IMR-90 (cell line): ENCODE measurements at regions not wholly inside any gene's neighbourhood (a gene's known extent, or its start where the extent isn't known, plus 50 kb on each side); places are given as distances from the start of the nearest gene placed in this dataset.

Experiments
- ATAC-seq: fragments of 200-7000 bp; cut with Tn5 transposase; 2 replicates; pipeline ENCODE4 v1.9.1; 2020; ENCODE audit warnings: low read depth, mild to moderate bottlenecking, moderate library complexity
- BruUV-seq: library from RNA; stranded (reverse); fragments of 400-500 nt; replicated peaks from 2 replicates; lab custom pipeline; 2021; lab: Mats Ljungman, UMichigan
- CTCF ChIA-PET: fragments of 300-600 bp; formaldehyde crosslinking; extraction: SDS; loops from one replicate; lab custom pipeline; 2021; ENCODE audit warnings: antibody characterized with exemption; lab: Yijun Ruan, JAX
- POLR2A ChIA-PET: fragments of 300-600 bp; sonication (Branson Sonifier 250); formaldehyde crosslinking; loops from one replicate; lab custom pipeline; 2022; ENCODE audit warnings: antibody characterized with exemption; ENCODE audit not compliant: unreplicated experiment; lab: Charles Lee
- DNase-seq: peaks from one replicate; pipeline ENCODE4 v3.0.0; 2013
- H2AFZ ChIP-seq: replicated peaks from 2 replicates; pipeline ENCODE3; 2013; ENCODE audit warnings: low read length, mild to moderate bottlenecking; ENCODE audit not compliant: poor library complexity
- H2AK5ac ChIP-seq: 2 replicates; pipeline ENCODE4 v1.6.1; 2013; ENCODE audit warnings: low read depth, low read length, inconsistent platforms
- H2AK9ac ChIP-seq: replicated peaks from 2 replicates; pipeline ENCODE3; 2013; ENCODE audit warnings: mild to moderate bottlenecking, low read depth, low read length, moderate library complexity; ENCODE audit not compliant: poor library complexity
- H2BK120ac ChIP-seq: 2 replicates; pipeline ENCODE4 v1.6.1; 2013; ENCODE audit warnings: low read depth, low read length, inconsistent platforms
- H2BK15ac ChIP-seq: 3 replicates; pipeline ENCODE4 v1.6.1; 2013; ENCODE audit warnings: low read depth, low read length, inconsistent platforms
- H2BK20ac ChIP-seq: 2 replicates; pipeline ENCODE4 v1.6.1; 2013; ENCODE audit warnings: low read depth, mild to moderate bottlenecking, inconsistent platforms, low read length, moderate library complexity
- H2BK5ac ChIP-seq: 2 replicates; pipeline ENCODE4 v1.6.1; 2013; ENCODE audit warnings: mild to moderate bottlenecking, low read depth, low read length, inconsistent platforms; ENCODE audit not compliant: poor library complexity, severe bottlenecking
- H3K14ac ChIP-seq: replicated peaks from 2 replicates; pipeline ENCODE4 v1.6.1; 2013; ENCODE audit warnings: low read depth, low read length, inconsistent platforms
- H3K18ac ChIP-seq: 2 replicates; pipeline ENCODE4 v1.6.1; 2013; ENCODE audit warnings: low read depth, low read length, control low read depth
- H3K23ac ChIP-seq: 2 replicates; pipeline ENCODE4 v1.6.1; 2013; ENCODE audit warnings: low read depth, low read length, inconsistent platforms
- H3K27ac ChIP-seq: 2 replicates; pipeline ENCODE4 v1.5.1; 2013; ENCODE audit warnings: mild to moderate bottlenecking, control low read depth, low read length; ENCODE audit not compliant: insufficient read depth
- H3K27me3 ChIP-seq: 2 replicates; pipeline ENCODE4 v1.6.1; 2013; ENCODE audit warnings: low read length; ENCODE audit not compliant: control insufficient read depth, insufficient read depth
- H3K36me3 ChIP-seq: 2 replicates; pipeline ENCODE4 v1.6.1; 2013; ENCODE audit warnings: low read length, mixed read lengths; ENCODE audit not compliant: control insufficient read depth, insufficient read depth
- H3K4ac ChIP-seq: 2 replicates; pipeline ENCODE4 v1.6.1; 2013; ENCODE audit warnings: low read depth, low read length, inconsistent platforms
- H3K4me1 ChIP-seq: 2 replicates; pipeline ENCODE4 v1.6.1; 2013; ENCODE audit warnings: low read length, mixed read lengths; ENCODE audit not compliant: control insufficient read depth, insufficient read depth
- H3K4me2 ChIP-seq: 2 replicates; pipeline ENCODE4 v1.6.1; 2013; ENCODE audit warnings: low read depth, mild to moderate bottlenecking, control low read depth, low read length, moderate library complexity
- H3K4me3 ChIP-seq: 2 replicates; pipeline ENCODE4 v1.5.1; 2013; ENCODE audit warnings: low read depth, mild to moderate bottlenecking, control low read depth, low read length, moderate library complexity; ENCODE audit not compliant: insufficient read depth
- H3K56ac ChIP-seq: 2 replicates; pipeline ENCODE4 v1.6.1; 2013; ENCODE audit warnings: low read length, inconsistent platforms; ENCODE audit not compliant: insufficient read depth; ENCODE audit errors: extremely low read depth
- H3K79me1 ChIP-seq, 2 experiments: 2 replicates each; pipeline ENCODE4 v1.6.1; 2013; ENCODE audit warnings: low read length in 2 of 2, inconsistent platforms in 1 of 2, low read depth in 1 of 2
- H3K9ac ChIP-seq: 2 replicates; pipeline ENCODE4 v1.6.1; 2013; ENCODE audit warnings: low read depth, low read length, control low read depth
- H3K9me1 ChIP-seq: 2 replicates; pipeline ENCODE4 v1.6.1; 2013; ENCODE audit warnings: low read length, inconsistent platforms; ENCODE audit not compliant: insufficient read depth
- H3K9me3 ChIP-seq: 2 replicates; pipeline ENCODE4 v1.6.1; 2013; ENCODE audit warnings: low read length; ENCODE audit not compliant: control insufficient read depth, insufficient read depth
- H4K20me1 ChIP-seq: 2 replicates; pipeline ENCODE4 v1.6.1; 2013; ENCODE audit warnings: low read length, inconsistent platforms; ENCODE audit not compliant: insufficient read depth
- H4K5ac ChIP-seq: 2 replicates; pipeline ENCODE4 v1.6.1; 2013; ENCODE audit warnings: mild to moderate bottlenecking, low read depth, low read length, control low read depth
- H4K8ac ChIP-seq, 2 experiments: 2 replicates each; pipeline ENCODE4 v1.6.1; 2013; ENCODE audit warnings: low read depth in 2 of 2, low read length in 2 of 2, control low read depth in 1 of 2, inconsistent platforms in 1 of 2
- H4K91ac ChIP-seq: 2 replicates; pipeline ENCODE4 v1.6.1; 2013; ENCODE audit warnings: low read depth, low read length, inconsistent platforms; ENCODE audit not compliant: insufficient read depth
- BHLHE40 ChIP-seq: fragments of 150-350 bp; IDR thresholded peaks from 2 replicates; pipeline ENCODE4 v1.6.1; 2016; ENCODE audit warnings: mild to moderate bottlenecking, low read depth, low read length
- CEBPB ChIP-seq: IDR thresholded peaks from 2 replicates; pipeline ENCODE4 v1.6.1; 2012; ENCODE audit warnings: low read depth, low read length, improper control_type of control experiment
- ELK1 ChIP-seq: fragments of 150-350 bp; IDR thresholded peaks from 2 replicates; pipeline ENCODE4 v1.6.1; 2016; ENCODE audit warnings: low read depth, mild to moderate bottlenecking, low read length, moderate library complexity, borderline replicate concordance
- FOS ChIP-seq: fragments of 150-350 bp; IDR thresholded peaks from 2 replicates; pipeline ENCODE4 v1.6.1; 2016; ENCODE audit warnings: low read depth, low read length
- MAFK ChIP-seq: IDR thresholded peaks from 2 replicates; pipeline ENCODE4 v1.6.1; 2012; ENCODE audit warnings: low read depth, low read length, improper control_type of control experiment
- POLR2A ChIP-seq: IDR thresholded peaks from 2 replicates; pipeline ENCODE4 v1.6.1; 2012; ENCODE audit warnings: mild to moderate bottlenecking, low read depth, low read length
- RAD21 ChIP-seq: IDR thresholded peaks from 2 replicates; pipeline ENCODE4 v1.6.1; 2012; ENCODE audit warnings: low read length, improper control_type of control experiment
- SMC3 ChIP-seq: fragments of 150-350 bp; IDR thresholded peaks from 2 replicates; pipeline ENCODE4 v1.6.1; 2016; ENCODE audit warnings: low read depth, mild to moderate bottlenecking, antibody characterized with exemption, low read length, moderate library complexity
- whole genome bisulfite sequencing, 2 experiments: methylation state at CpG; one replicate each; pipeline versions ENCODE4 v1.1.5 to v1.1.7; 2013; ENCODE audit warnings: missing lambda C conversion rate in 2 of 2; ENCODE audit not compliant: insufficient read length in 1 of 2; ENCODE audit errors: extremely low coverage in 2 of 2; 5-methylcytosine and 5-hydroxymethylcytosine counted together
- dilution Hi-C: fragments of 300-500 bp; cut with HindIII; formaldehyde crosslinking; loops from one replicate; pipeline ENCODE4 v1.14.3; 2018; ENCODE audit warnings: low sequenced_read_pairs; ENCODE audit not compliant: unreplicated experiment
- in situ Hi-C: fragments of 300-500 bp; cut with MboI; formaldehyde crosslinking; loops from 3 replicates; pipeline ENCODE4 v1.14.3; 2019; ENCODE audit warnings: low sequenced_read_pairs, inconsistent platforms, mixed read lengths
- intact Hi-C: fragments of 100-400 bp; cut with micrococcal nuclease; formaldehyde crosslinking; loops from 2 replicates; pipeline ENCODE4 v1.10.0; 2022

- no peak overlapping the region for H2AK5ac ChIP-seq
- H3K9ac ChIP-seq, result no peak overlapping the region
- H3K56ac ChIP-seq, result no peak overlapping the region
- ATAC-seq, result no peak
- DNase-seq, result no peak
- H2BK5ac ChIP-seq, result no peak overlapping the region
- no peak overlapping the region for H2AFZ ChIP-seq
- H3K23ac ChIP-seq, result no peak overlapping the region
- H3K4me3 ChIP-seq, result no peak overlapping the region
- no peaks in the 10 kb centered on the region; the same call in 1 of the 2 replicates for H3K4me1 ChIP-seq
- ChIA-PET CTCF (no interaction called here), POLR2A (no interaction called here)
- no peak overlapping the region for H2AK9ac ChIP-seq
- no peaks in the 10 kb centered on the region for H3K9me1 ChIP-seq
- H3K79me1 ChIP-seq, result no peaks in the 10 kb centered on the region
- no peak overlapping the region for H3K18ac ChIP-seq
- no peak overlapping the region for H3K14ac ChIP-seq
- H4K91ac ChIP-seq, result no peak overlapping the region
- H4K8ac ChIP-seq, result no peak overlapping the region
- H4K5ac ChIP-seq, result no peak overlapping the region
- no peak overlapping the region for H2BK120ac ChIP-seq
- H3K4me2 ChIP-seq, result no peak overlapping the region
- H3K27me3 ChIP-seq, result no peaks in the 10 kb centered on the region
- in situ Hi-C loops, result loop anchor here (5.0 kb wide), 1 partner anchor 160 kb away; no protein-coding TSS in a partner anchor
- no peaks in the 10 kb centered on the region for H3K9me3 ChIP-seq
- intact Hi-C loops, result no loop called here
- no peak overlapping the region for H2BK15ac ChIP-seq
- no TSS peak for BruUV-seq
- no peak overlapping the region for H3K27ac ChIP-seq
- no peak overlapping the region for H3K4ac ChIP-seq
- no peaks in the 10 kb centered on the region for H4K20me1 ChIP-seq
- no CpG with 5 or more reads among the region's 2 CpGs for WGBS, 2 experiments
- dilution Hi-C loops, result no loop called here
- TF ChIP-seq SMC3 (no peak), MAFK (no peak), FOS (no peak), ELK1 (no peak), BHLHE40 (no peak), POLR2A (no peak), RAD21 (no peak), CEBPB (no peak)
- H3K36me3 ChIP-seq, result no peaks in the 10 kb centered on the region
- H2BK20ac ChIP-seq, result no peak overlapping the region
Observed at GRCh38 chr2:181746844-181747243, 66.5 kb upstream of the NEUROD1 start.
